Panc1 (cell line): ENCODE measurements at regions not wholly inside any gene's neighbourhood (a gene's known extent, or its start where the extent isn't known, plus 50 kb on each side); places are given as distances from the start of the nearest gene placed in this dataset.

Experiments
- SIN3A ChIP-seq: IDR thresholded peaks from 2 replicates; pipeline ENCODE4 v1.6.1; 2012; ENCODE audit warnings: low read depth, mild to moderate bottlenecking, low read length, moderate library complexity, borderline replicate concordance; ENCODE audit not compliant: insufficient read depth
- TF ChIP-seq, protein P1 (sequence below): fragments of 450-650 bp; IDR thresholded peaks from 2 replicates; pipeline ENCODE4 v1.5.1; 2017; ENCODE audit warnings: mild to moderate bottlenecking

DNA sequence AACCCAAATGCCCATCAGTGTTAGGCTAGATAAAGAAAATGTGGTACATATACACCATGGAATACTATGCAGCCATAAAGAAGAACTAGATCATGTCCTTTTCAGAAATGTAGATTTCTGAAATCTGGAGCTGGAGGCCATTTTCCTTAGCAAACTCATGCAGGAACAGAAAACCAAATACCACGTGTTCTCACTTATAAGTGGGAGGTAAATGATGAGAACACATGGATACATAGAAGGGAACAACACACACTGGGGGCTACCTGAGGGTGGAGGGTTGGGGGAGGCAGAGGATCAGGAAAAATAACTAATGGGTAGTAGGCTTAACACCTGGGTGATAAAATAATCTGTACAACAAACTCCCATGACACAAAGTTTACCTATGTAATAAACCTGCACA lies 153.5 kb upstream of the PRNP start:
- TF ChIP-seq, protein P1, sequence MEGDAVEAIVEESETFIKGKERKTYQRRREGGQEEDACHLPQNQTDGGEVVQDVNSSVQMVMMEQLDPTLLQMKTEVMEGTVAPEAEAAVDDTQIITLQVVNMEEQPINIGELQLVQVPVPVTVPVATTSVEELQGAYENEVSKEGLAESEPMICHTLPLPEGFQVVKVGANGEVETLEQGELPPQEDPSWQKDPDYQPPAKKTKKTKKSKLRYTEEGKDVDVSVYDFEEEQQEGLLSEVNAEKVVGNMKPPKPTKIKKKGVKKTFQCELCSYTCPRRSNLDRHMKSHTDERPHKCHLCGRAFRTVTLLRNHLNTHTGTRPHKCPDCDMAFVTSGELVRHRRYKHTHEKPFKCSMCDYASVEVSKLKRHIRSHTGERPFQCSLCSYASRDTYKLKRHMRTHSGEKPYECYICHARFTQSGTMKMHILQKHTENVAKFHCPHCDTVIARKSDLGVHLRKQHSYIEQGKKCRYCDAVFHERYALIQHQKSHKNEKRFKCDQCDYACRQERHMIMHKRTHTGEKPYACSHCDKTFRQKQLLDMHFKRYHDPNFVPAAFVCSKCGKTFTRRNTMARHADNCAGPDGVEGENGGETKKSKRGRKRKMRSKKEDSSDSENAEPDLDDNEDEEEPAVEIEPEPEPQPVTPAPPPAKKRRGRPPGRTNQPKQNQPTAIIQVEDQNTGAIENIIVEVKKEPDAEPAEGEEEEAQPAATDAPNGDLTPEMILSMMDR: no peak
- no peak for TF ChIP-seq SIN3A
